BJ (cell line): ENCODE measurements at regions not wholly inside any gene's neighbourhood (a gene's known extent, or its start where the extent isn't known, plus 50 kb on each side); places are given as distances from the start of the nearest gene placed in this dataset.

Experiments used
- CTCF ChIA-PET: fragments of 350-600 bp; formaldehyde crosslinking; extraction: SDS; loops from one replicate; lab custom pipeline; 2021; ENCODE audit warnings: antibody characterized with exemption, inconsistent platforms; lab: Yijun Ruan, JAX
- POLR2A ChIA-PET: fragments of 300-600 bp; sonication (Branson Sonifier 250); formaldehyde crosslinking; extraction: SDS; loops from one replicate; lab custom pipeline; 2021; ENCODE audit warnings: antibody characterized with exemption; lab: Charles Lee
- DNase-seq: peaks from one replicate; pipeline ENCODE4 v3.0.0-alpha.2; 2011; ENCODE audit warnings: low read depth
- H3K27me3 ChIP-seq: 2 replicates; pipeline ENCODE4 v1.6.0; 2011; ENCODE audit warnings: low read length; ENCODE audit not compliant: control insufficient read depth, insufficient read depth
- H3K36me3 ChIP-seq: 2 replicates; pipeline ENCODE4 v1.5.1; 2011; ENCODE audit warnings: low read length; ENCODE audit not compliant: control insufficient read depth, insufficient read depth
- H3K4me3 ChIP-seq: 2 replicates; pipeline ENCODE4 v1.5.1; 2011; ENCODE audit warnings: low read depth, mild to moderate bottlenecking, control low read depth, low read length
- TF ChIP-seq, protein P1 (sequence below): IDR thresholded peaks from 2 replicates; pipeline ENCODE4 v1.5.1; 2011; ENCODE audit warnings: low read depth, mild to moderate bottlenecking, control low read depth, inconsistent platforms, low read length, moderate library complexity; ENCODE audit not compliant: insufficient read depth

- CTCF ChIA-PET = interaction anchor here (1.3 to 1.4 kb wide), 3 partner anchors 13 to 379 kb away, joined by 3 to 7 read pairs (median 5); no protein-coding TSS in a partner anchor
Measured at GRCh38 chr10:117861329-117861728, 185.4 kb downstream of the RAB11FIP2 start.

GRCh38 chr10:117863771-117864170 is 183.0 kb downstream of the RAB11FIP2 start:
- H3K36me3 ChIP-seq = no peaks in the 10 kb centered on the region
- no peak for DNase-seq
- no peaks in the 10 kb centered on the region for H3K27me3 ChIP-seq
- POLR2A ChIA-PET = no interaction called here
- CTCF ChIA-PET = interaction anchor here (0.9 kb wide), 1 partner anchor 11 kb away, joined by 3 read pairs; no protein-coding TSS in a partner anchor
- no peak overlapping the region for H3K4me3 ChIP-seq
- TF ChIP-seq, protein P1, sequence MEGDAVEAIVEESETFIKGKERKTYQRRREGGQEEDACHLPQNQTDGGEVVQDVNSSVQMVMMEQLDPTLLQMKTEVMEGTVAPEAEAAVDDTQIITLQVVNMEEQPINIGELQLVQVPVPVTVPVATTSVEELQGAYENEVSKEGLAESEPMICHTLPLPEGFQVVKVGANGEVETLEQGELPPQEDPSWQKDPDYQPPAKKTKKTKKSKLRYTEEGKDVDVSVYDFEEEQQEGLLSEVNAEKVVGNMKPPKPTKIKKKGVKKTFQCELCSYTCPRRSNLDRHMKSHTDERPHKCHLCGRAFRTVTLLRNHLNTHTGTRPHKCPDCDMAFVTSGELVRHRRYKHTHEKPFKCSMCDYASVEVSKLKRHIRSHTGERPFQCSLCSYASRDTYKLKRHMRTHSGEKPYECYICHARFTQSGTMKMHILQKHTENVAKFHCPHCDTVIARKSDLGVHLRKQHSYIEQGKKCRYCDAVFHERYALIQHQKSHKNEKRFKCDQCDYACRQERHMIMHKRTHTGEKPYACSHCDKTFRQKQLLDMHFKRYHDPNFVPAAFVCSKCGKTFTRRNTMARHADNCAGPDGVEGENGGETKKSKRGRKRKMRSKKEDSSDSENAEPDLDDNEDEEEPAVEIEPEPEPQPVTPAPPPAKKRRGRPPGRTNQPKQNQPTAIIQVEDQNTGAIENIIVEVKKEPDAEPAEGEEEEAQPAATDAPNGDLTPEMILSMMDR = no peak

More at GRCh38 chr10:117861329-117861728, 185.4 kb downstream of the RAB11FIP2 start:
- H3K4me3 ChIP-seq = no peak overlapping the region
- DNase-seq = no peak
- no peaks in the 10 kb centered on the region for H3K27me3 ChIP-seq
- TF ChIP-seq, protein P1 = no peak
- no peaks in the 10 kb centered on the region for H3K36me3 ChIP-seq
- POLR2A ChIA-PET = no interaction called here

- DNase-seq = no peak
- CTCF ChIA-PET = no interaction called here
- no peaks in the 10 kb centered on the region for H3K36me3 ChIP-seq
- TF ChIP-seq, protein P1 = no peak
- H3K4me3 ChIP-seq = no peak overlapping the region
- POLR2A ChIA-PET = no interaction called here
- H3K27me3 ChIP-seq = no peaks in the 10 kb centered on the region
Measured at GRCh38 chr10:117865945-117866344, 180.8 kb downstream of the RAB11FIP2 start.

- ChIA-PET CTCF (no interaction called here), POLR2A (no interaction called here)
- Histone ChIP-seq H3K4me3 (no peak overlapping the region), H3K27me3 (no peaks in the 10 kb centered on the region), H3K36me3 (no peaks in the 10 kb centered on the region)
- TF ChIP-seq, protein P1 = no peak
- no peak for DNase-seq
Measured at GRCh38 chr10:117868151-117868550, 178.6 kb downstream of the RAB11FIP2 start.

DNA sequence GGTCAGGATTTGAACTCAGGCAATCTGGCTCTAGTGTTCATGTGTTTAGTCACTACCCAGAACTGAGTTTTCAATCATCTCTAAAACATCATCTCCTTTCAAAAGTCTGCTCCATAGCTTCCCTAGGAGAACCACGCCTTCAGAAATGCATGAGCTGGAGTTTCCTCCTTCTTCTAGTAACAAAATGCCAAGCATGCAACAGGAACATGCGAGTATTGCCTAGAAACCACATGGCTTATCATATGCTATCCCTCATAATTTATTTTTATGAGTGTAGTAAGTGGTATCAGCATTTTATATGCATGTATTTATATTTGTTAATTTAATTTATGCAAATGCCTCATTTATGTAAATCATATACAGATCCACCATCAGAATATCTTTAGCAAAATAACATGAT is 170.9 kb downstream of the RAB11FIP2 start:
- DNase-seq = no peak
- CTCF ChIA-PET = no interaction called here
- Histone ChIP-seq H3K4me3 (no peak overlapping the region), H3K27me3 (no peaks in the 10 kb centered on the region), H3K36me3 (no peaks in the 10 kb centered on the region)
- TF ChIP-seq, protein P1 = no peak
- POLR2A ChIA-PET = no interaction called here
